HepG2 (cell line): ENCODE measurements at regions not wholly inside any gene's neighbourhood (a gene's known extent, or its start where the extent isn't known, plus 50 kb on each side); places are given as distances from the start of the nearest gene placed in this dataset.

Source experiments
- AGO2 ChIP-seq: fragments of 200-400 bp; formaldehyde crosslinking; optimal IDR thresholded peaks from 2 replicates; pipeline ENCODE3; 2017; ENCODE audit warnings: mild to moderate bottlenecking, low read depth, low read length, moderate library complexity
- ATF2 ChIP-seq: sonication (generic); formaldehyde crosslinking; IDR thresholded peaks from 2 replicates; pipeline ENCODE4 v1.4.0; 2020; ENCODE audit warnings: missing genetic modification reagents
- ERF ChIP-seq: IDR thresholded peaks from 2 replicates; pipeline ENCODE4 v1.6.1; 2018; ENCODE audit warnings: missing biosample characterization, missing genetic modification reagents
- FOXK2 ChIP-seq: fragments of 450-650 bp; IDR thresholded peaks from 2 replicates; pipeline ENCODE4 v1.6.1; 2016
- KLF15 ChIP-seq: sonication (generic); formaldehyde crosslinking; IDR thresholded peaks from 2 replicates; pipeline ENCODE4 v1.8.1; 2023; ENCODE audit warnings: borderline replicate concordance, mild to moderate bottlenecking, inconsistent platforms, missing genetic modification reagents, mixed read lengths
- NCOA1 ChIP-seq: sonication (generic); formaldehyde crosslinking; IDR thresholded peaks from 2 replicates; pipeline ENCODE4 v1.9.0; 2021; ENCODE audit warnings: missing genetic modification reagents
- NFYB ChIP-seq: sonication (generic); formaldehyde crosslinking; IDR thresholded peaks from 2 replicates; pipeline ENCODE4 v1.4.0; 2020; ENCODE audit warnings: missing genetic modification reagents
- PITX1 ChIP-seq: sonication (generic); formaldehyde crosslinking; IDR thresholded peaks from 2 replicates; pipeline ENCODE4 v1.5.1; 2020; ENCODE audit warnings: mild to moderate bottlenecking, missing genetic modification reagents
- RARA ChIP-seq: IDR thresholded peaks from 2 replicates; pipeline ENCODE4 v1.6.1; 2016; ENCODE audit warnings: missing genetic modification reagents, missing compliant biosample characterization
- SOX6 ChIP-seq, 2 experiments: fragments of 450-650 bp in 1 of 2; sonication (generic) in 1 of 2; formaldehyde crosslinking in 1 of 2; IDR thresholded peaks; 2 replicates each; pipeline versions ENCODE4 v1.4.0 to v1.6.1; 2017 to 2020; ENCODE audit warnings: antibody characterized with exemption in 1 of 2, mild to moderate bottlenecking in 1 of 2, missing genetic modification reagents in 1 of 2
- TFDP2 ChIP-seq: sonication (generic); formaldehyde crosslinking; IDR thresholded peaks from 2 replicates; pipeline ENCODE4 v1.4.0; 2020; ENCODE audit warnings: missing genetic modification reagents
- ZIK1 ChIP-seq: sonication (generic); formaldehyde crosslinking; IDR thresholded peaks from 2 replicates; pipeline ENCODE4 v1.5.0; 2020; ENCODE audit warnings: mild to moderate bottlenecking, low read depth, missing genetic modification reagents, borderline replicate concordance
- ZNF296 ChIP-seq: sonication (generic); formaldehyde crosslinking; conservative IDR thresholded peaks from 2 replicates; pipeline ENCODE4 v1.5.0; 2020; ENCODE audit warnings: mild to moderate bottlenecking, missing genetic modification reagents
- ZNF326 ChIP-seq: sonication (generic); formaldehyde crosslinking; IDR thresholded peaks from 2 replicates; pipeline ENCODE4 v1.4.0; 2020; ENCODE audit warnings: missing genetic modification reagents, borderline replicate concordance
- ZNF670 ChIP-seq: sonication (generic); formaldehyde crosslinking; IDR thresholded peaks from 2 replicates; pipeline ENCODE4 v1.8.0; 2022; ENCODE audit warnings: mild to moderate bottlenecking, missing genetic modification reagents, borderline replicate concordance
- TF ChIP-seq, protein P1 (sequence below): sonication (generic); formaldehyde crosslinking; IDR thresholded peaks from 2 replicates; pipeline ENCODE4 v1.4.0; 2020; ENCODE audit warnings: low read depth, missing genetic modification reagents
- TF ChIP-seq, protein P2 (sequence below): IDR thresholded peaks from 2 replicates; pipeline ENCODE4 v1.6.1; 2016; ENCODE audit warnings: mild to moderate bottlenecking, missing biosample characterization, missing genetic modification reagents
- TF ChIP-seq, protein P3 (sequence below): IDR thresholded peaks from 2 replicates; pipeline ENCODE4 v1.6.1; 2016; ENCODE audit warnings: control low read depth
- TF ChIP-seq, protein P4 (sequence below): sonication (generic); formaldehyde crosslinking; IDR thresholded peaks from 2 replicates; pipeline ENCODE4 v1.8.1; 2023; ENCODE audit warnings: mild to moderate bottlenecking, missing genetic modification reagents

DNA sequence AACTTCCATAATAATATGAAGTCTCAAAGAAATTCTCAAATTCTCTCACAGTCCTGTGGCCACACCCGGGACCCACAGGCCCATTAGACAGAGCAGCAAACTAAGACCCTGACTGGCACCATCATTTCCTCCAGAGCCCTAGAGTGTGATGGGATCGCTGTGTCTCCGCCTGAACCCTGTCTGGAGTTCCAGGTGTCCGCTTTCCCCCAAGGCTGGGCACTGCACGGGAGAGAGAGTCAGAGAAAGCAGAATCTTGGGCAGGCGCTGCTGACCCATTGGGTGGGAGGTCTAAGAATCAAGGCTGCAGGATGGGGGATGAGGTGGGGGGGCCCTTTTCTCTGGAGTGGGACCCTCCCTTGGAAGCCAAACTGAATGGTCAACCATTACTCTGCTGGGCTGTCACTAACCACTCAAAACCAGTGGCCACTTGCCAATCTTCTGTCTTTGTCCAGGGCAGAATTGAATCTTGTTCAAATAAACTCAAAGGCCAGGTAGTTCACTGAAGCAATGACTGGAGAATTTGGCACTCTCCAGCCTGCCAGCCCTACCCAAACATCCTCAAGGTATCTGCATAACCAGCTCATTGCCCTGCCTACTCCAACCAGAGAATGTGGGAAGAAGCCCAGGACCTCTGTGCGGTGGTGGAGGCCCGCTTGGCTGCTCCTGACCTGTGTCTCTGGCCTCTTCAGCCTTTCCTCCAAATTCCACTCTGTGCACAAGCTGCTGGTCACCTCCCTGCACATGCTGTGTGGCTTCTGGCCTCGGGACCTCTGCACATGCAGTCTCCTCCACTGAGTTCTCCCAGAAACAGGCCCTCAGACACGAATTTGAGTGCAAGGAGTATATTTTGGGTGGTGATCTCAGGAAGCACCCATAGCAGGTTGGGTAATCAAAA, 141.1 kb downstream of the CEBPB start (continued):
- no peak for TF ChIP-seq TFDP2 (CRISPR knock-in tag)
- TF ChIP-seq, protein P1, sequence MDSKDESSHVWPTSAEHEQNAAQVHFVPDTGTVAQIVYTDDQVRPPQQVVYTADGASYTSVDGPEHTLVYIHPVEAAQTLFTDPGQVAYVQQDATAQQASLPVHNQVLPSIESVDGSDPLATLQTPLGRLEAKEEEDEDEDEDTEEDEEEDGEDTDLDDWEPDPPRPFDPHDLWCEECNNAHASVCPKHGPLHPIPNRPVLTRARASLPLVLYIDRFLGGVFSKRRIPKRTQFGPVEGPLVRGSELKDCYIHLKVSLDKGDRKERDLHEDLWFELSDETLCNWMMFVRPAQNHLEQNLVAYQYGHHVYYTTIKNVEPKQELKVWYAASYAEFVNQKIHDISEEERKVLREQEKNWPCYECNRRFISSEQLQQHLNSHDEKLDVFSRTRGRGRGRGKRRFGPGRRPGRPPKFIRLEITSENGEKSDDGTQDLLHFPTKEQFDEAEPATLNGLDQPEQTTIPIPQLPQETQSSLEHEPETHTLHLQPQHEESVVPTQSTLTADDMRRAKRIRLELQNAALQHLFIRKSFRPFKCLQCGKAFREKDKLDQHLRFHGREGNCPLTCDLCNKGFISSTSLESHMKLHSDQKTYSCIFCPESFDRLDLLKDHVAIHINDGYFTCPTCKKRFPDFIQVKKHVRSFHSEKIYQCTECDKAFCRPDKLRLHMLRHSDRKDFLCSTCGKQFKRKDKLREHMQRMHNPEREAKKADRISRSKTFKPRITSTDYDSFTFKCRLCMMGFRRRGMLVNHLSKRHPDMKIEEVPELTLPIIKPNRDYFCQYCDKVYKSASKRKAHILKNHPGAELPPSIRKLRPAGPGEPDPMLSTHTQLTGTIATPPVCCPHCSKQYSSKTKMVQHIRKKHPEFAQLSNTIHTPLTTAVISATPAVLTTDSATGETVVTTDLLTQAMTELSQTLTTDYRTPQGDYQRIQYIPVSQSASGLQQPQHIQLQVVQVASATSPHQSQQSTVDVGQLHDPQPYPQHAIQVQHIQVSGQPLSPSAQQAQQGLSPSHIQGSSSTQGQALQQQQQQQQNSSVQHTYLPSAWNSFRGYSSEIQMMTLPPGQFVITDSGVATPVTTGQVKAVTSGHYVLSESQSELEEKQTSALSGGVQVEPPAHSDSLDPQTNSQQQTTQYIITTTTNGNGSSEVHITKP (CRISPR knock-in tag), result no peak
- peak; percentile 40; the same call in 1 of the 2 replicates for TF ChIP-seq PITX1 (CRISPR knock-in tag)
- no peak for TF ChIP-seq AGO2
- TF ChIP-seq KLF15 (CRISPR knock-in tag), result no peak
- peak; percentile 17; the same call in 1 of the 2 replicates for TF ChIP-seq RARA (CRISPR knock-in tag)
- TF ChIP-seq ZNF296, result 0 out of 2 replicates have a peak, but pooled peaks have one; percentile 62
- no peak for TF ChIP-seq FOXK2
- TF ChIP-seq, protein P2, sequence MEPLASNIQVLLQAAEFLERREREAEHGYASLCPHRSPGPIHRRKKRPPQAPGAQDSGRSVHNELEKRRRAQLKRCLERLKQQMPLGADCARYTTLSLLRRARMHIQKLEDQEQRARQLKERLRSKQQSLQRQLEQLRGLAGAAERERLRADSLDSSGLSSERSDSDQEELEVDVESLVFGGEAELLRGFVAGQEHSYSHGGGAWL (CRISPR knock-in tag), result no peak
- no peak for TF ChIP-seq SOX6 (IDR thresholded peaks at IDR 0.05)
- peak; percentile 59 for TF ChIP-seq SOX6 (CRISPR knock-in tag; IDR thresholded peaks at IDR 0.05)
- TF ChIP-seq, protein P3, sequence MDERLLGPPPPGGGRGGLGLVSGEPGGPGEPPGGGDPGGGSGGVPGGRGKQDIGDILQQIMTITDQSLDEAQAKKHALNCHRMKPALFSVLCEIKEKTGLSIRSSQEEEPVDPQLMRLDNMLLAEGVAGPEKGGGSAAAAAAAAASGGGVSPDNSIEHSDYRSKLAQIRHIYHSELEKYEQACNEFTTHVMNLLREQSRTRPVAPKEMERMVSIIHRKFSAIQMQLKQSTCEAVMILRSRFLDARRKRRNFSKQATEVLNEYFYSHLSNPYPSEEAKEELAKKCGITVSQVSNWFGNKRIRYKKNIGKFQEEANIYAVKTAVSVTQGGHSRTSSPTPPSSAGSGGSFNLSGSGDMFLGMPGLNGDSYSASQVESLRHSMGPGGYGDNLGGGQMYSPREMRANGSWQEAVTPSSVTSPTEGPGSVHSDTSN (CRISPR knock-in tag), result peak; percentile 54
- 0 out of 2 replicates have a peak, but pooled peaks have one; percentile 35 for TF ChIP-seq ATF2 (CRISPR knock-in tag)
- no peak for TF ChIP-seq ZNF326 (CRISPR knock-in tag)
- TF ChIP-seq, protein P4, sequence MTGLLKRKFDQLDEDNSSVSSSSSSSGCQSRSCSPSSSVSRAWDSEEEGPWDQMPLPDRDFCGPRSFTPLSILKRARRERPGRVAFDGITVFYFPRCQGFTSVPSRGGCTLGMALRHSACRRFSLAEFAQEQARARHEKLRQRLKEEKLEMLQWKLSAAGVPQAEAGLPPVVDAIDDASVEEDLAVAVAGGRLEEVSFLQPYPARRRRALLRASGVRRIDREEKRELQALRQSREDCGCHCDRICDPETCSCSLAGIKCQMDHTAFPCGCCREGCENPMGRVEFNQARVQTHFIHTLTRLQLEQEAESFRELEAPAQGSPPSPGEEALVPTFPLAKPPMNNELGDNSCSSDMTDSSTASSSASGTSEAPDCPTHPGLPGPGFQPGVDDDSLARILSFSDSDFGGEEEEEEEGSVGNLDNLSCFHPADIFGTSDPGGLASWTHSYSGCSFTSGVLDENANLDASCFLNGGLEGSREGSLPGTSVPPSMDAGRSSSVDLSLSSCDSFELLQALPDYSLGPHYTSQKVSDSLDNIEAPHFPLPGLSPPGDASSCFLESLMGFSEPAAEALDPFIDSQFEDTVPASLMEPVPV (CRISPR knock-in tag), result no peak
- 0 out of 2 replicates have a peak, but pooled peaks have one; percentile 39 for TF ChIP-seq NCOA1
- no peak for TF ChIP-seq ERF (CRISPR knock-in tag)
- no peak for TF ChIP-seq NFYB
- no peak for TF ChIP-seq ZNF670 (CRISPR knock-in tag)
- TF ChIP-seq ZIK1 (CRISPR knock-in tag), result no peak
